ENCODE measurements at regions not wholly inside any gene's neighbourhood (a gene's known extent, or its start where the extent isn't known, plus 50 kb on each side); places are given as distances from the start of the nearest gene placed in this dataset.

DNA sequence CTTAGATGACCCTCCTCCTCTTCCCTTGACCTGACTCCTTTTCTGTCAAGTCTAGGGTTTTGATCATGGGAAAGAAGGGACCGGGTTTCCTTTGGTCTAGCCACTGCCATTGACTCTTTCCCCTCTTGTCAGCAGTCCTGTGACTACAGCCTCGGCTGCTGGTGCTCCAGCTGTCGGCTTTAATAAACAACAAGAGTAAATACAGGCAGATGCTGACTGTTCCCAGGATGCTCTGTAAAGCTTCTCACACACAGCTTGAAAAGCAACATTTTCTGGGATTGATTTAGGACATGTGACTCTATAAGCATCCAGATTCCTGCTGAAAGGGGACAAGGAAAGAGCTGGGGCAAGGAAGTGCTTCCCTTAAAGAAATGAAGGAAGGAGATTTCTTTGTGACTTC, 53.5 kb upstream of the CTTNBP2NL start:
- no peak for ATAC-seq
- in situ Hi-C loops (cut with MboI; ENCODE audit: low sequenced_read_pairs in 4 of 4): loop anchor here in 2 of 4 donors (25.0 kb wide), 2 partner anchors 530 to 555 kb away; no protein-coding TSS in a partner anchor
- no peak for DNase-seq
- Histone ChIP-seq H3K27me3 (peaks cover 0 to 4% (median 0%) of the 10 kb centered on the region in 3 donors), H3K4me1 (no peaks in the 10 kb centered on the region), H3K36me3 (no peaks in the 10 kb centered on the region), H3K9me3 (no peaks in the 10 kb centered on the region), H3K4me3 (no peak overlapping the region), H3K27ac (no peak overlapping the region)
- intact Hi-C loops (cut with DNase I; ENCODE audit: low total_unique reads): no loop called here
- no peak for TF ChIP-seq POLR2A (IDR thresholded peaks at IDR 0.05)
- TF ChIP-seq, protein P1, sequence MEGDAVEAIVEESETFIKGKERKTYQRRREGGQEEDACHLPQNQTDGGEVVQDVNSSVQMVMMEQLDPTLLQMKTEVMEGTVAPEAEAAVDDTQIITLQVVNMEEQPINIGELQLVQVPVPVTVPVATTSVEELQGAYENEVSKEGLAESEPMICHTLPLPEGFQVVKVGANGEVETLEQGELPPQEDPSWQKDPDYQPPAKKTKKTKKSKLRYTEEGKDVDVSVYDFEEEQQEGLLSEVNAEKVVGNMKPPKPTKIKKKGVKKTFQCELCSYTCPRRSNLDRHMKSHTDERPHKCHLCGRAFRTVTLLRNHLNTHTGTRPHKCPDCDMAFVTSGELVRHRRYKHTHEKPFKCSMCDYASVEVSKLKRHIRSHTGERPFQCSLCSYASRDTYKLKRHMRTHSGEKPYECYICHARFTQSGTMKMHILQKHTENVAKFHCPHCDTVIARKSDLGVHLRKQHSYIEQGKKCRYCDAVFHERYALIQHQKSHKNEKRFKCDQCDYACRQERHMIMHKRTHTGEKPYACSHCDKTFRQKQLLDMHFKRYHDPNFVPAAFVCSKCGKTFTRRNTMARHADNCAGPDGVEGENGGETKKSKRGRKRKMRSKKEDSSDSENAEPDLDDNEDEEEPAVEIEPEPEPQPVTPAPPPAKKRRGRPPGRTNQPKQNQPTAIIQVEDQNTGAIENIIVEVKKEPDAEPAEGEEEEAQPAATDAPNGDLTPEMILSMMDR (IDR thresholded peaks at IDR 0.05 in 4 of 5, conservative IDR thresholded peaks at IDR 0.05 in 1 of 5): no peak

DNA sequence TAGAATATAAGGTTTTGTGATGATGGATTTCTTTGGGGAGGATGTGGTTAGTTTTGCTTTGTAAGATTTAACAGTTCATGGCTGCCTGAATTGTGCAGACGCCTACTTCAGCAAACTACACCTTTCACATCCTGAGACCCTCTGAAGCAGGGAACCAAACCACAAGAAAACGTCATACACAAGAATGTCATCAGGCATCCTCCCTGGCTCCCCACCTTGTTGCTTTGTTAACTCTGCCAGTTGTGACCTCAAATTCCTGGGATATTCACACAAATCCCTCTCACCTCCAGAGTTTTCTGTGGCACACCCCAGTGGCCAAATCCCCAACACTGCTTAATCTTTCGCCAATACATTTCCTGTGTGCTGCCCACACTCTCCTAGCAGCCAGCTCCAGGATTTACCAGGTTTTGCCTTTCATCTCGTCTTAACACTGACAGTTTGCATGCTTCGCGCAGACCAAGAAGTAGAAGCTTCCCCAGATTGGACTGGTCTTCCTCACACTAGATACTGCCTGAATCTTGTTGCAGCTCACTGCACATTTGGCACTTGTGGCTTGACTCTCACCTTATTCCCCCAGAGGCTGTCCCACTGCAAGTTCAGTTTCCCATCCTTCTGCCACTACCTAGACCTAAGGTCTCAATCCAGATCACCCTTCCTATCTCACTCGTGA, 51.1 kb upstream of the CTTNBP2NL start:
- Histone ChIP-seq H3K9me3 (no peaks in the 10 kb centered on the region), H3K4me3 (no peak overlapping the region), H3K27me3 (no peaks in the 10 kb centered on the region), H3K4me1 (no peaks in the 10 kb centered on the region), H3K27ac (no peak overlapping the region), H3K36me3 (no peaks in the 10 kb centered on the region)
- in situ Hi-C loops (cut with MboI; ENCODE audit: low sequenced_read_pairs in 4 of 4) (loop anchor here in 2 of 4 donors (25.0 kb wide), 2 partner anchors 533 to 558 kb away; no protein-coding TSS in a partner anchor), intact Hi-C loops (cut with DNase I; ENCODE audit: low total_unique reads) (no loop called here)
- DNase-seq: no peak
- TF ChIP-seq, protein P1 (IDR thresholded peaks at IDR 0.05 in 4 of 5, conservative IDR thresholded peaks at IDR 0.05 in 1 of 5): no peak
- no peak for TF ChIP-seq POLR2A (IDR thresholded peaks at IDR 0.05)
- no peak for ATAC-seq
